Activated CD8-positive, alpha-beta memory T cell treated with anti-CD3 and anti-CD28 coated beads for 24 hours (primary cell): ENCODE measurements at regions not wholly inside any gene's neighbourhood (a gene's known extent, or its start where the extent isn't known, plus 50 kb on each side); places are given as distances from the start of the nearest gene placed in this dataset.
"Not testable (repeated sequence)": the region's sequence is repeated elsewhere in the genome, so short reads cannot be mapped to it uniquely, and the experiment has no call there.

ENCODE experiments used
- DNase-seq: peaks from one replicate; pipeline ENCODE4 v3.0.0-alpha.2; 2020

DNA sequence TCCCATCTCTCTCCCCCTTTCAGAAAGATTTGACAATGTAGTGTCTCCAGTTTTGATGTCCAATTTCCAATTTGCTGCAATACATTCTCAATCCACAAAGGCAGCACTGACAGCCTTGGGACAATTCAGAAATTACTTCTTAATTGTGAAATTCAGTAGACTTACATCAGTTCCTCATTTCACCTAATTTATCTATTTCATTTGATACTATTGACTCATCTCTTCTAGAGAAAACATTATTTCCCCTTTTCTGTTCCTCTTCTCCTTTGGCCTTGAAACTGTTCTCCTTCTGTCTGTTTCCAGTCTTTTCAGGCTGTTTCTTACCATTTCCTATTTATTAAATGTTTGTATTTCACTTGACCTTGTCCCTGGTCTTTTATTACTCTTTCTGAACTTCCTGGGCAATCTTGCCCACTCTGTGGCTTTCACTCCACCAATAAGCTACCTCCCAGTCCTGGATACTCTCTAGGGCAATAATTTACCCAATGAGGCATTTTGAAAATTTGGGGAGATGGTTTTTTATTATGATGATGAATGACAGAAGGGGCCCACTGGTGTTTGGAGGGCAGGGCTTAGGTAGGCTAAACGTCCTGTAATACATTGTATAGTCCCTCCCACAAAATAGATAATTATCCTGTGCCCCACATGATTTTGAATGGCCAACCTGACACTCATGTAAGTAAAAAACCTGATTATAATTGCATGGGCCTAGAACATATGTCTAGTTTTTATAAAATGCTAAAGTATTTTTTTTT is 498.0 kb upstream of the BOD1L1 start:
- DNase-seq = no peak

DNA sequence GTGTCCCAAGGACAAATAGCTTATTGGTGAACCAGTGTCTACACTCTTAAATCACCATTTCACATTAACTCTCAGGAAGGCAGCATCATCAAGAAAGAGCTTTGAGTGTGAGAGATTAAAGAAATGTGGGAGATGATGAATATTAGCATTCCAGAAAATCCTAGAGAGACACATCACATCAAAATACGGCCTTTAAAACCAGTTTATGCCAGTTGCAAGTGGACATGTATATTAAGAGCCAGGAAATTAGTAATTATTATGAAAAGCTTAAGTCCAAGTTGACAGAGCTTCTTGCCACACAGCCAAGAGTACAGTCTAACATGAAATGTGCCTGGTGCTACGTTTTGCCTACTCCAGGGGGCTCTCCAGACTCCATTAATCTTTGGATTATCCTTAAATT is 503.0 kb upstream of the BOD1L1 start:
- DNase-seq = no peak

DNA sequence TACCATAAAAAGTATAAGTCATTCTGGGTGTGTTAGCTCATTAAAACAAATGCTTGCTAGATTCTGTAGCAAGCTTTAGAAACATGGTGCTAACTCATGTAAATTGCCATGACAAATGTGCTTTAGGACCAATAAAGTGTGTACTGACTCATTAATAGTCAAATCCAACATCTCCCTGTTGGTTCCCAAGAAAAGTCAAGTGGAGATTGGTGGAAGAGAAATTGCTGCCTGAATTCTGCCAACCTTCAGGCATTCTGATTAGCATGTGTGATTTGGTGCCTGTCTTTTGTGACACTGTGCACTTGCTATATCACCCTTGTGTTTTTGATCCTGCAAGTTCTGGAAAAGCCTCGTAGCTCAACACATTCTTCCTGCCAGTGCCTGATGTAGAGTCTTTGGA is 503.8 kb upstream of the BOD1L1 start:
- DNase-seq = no peak

DNA sequence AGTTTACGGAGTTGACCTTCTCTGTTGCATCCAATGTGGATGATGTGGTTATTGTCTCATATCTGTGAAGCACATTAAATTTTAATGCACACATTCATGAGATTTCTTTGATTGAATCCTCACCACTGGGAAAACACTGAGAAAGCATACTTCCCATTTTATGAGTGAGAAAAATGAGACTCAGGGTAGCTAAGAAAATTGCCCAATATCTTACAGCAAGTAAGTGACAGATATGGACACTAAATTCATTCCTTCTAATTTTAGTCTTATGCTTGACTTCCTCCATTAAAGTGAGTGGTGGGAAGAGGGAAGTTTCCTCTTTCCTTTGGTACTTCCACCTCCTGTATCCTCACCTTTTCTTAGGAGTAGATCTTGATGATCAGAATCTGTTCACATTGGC is 504.8 kb upstream of the BOD1L1 start:
- DNase-seq = no peak

DNA sequence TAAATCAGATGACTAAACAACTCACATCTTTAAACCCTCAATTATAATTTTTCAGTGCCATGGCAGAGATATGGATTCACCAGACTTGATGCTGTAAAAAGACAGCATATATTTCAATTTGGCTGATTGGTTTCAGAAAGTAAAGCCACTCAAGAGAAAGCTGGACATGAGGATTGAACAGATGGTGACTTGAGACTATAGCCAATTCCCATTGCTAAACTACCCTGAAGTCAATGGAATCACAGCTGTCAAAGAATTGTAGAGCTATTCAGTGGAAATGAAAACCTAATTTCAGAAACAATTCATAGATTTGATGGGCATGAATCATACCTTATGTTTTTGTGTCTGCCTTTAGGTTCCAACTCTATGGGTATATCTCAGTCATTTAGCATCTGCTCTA is 510.6 kb upstream of the BOD1L1 start:
- no peak for DNase-seq

DNA sequence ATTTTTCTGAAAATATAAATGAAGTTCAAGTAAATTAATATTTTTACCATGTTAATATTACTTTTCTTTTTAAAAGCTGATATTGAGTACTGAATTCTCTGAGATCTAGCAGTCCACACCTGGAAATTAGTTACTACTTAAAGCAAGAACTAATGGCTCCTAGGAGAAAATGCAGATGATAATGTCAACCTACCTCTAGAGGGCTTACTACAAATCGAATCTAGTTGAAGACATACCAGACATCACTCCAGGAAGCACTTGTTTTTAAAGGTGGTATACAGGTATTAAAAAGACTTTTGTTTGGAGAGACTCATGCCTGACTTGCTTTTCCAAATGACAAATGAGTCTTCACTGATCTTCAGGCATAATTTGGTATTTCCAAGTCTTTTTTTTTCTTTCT is 516.4 kb upstream of the BOD1L1 start:
- DNase-seq = no peak

DNA sequence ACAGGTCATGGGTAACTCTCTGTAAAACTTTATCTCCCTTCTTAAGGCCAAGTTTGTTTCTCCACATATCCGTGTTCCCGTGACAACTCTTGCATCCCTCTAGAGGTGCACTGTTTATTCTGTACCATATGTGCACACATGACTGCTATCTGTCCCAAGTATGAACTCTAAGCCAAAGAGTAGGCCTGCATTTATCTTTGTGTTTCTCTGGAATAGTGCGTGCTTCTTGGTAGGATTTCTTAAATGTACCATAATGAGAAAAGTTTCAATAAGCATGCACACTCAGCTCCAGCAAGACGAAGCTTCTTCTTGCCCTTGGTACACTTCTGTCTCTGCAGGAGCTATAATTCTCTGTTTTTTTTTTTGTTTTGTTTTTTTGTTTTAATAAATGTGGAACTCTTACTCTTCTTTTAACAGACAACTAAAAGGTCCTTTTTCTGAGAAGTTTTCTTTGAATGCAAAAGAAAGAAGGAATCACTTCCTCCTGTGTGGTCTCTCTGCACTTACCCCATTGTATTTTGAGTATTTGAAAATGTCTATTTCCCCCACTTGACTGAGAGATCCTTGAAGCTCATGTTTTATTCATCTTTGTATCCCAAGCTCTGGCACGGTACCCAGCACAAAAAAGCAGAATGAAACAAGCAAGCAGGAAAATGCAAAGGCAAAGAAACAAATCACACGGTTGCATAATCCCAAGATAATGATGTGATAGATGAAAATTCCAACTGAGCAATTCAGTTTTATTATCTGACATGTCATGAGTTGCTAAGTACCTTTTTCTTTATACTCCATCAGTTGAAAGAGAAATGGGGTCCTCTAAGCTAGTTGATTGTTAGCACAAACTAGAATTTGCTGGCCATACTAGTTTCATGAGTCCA is 521.9 kb upstream of the BOD1L1 start:
- DNase-seq = no peak

DNA sequence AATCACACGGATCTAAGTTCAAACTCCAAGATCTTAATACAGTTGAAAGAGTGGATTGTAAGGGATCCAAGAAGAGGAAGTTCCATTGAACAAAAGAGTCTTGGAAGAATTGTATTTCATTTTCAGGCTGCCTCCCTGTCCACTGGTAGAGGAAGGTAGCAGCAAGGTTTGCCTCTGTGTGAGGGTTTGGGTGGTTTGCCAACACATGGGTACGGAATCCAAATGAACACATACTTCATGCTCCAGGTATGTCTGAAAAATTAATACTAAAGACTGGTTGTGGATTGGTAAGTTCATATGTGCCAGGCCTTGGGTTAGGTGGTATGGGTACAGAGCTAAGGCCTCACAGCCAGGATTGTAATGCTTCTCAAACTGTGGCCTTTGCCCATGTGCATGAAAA is 523.6 kb upstream of the BOD1L1 start:
- DNase-seq = no peak

DNA sequence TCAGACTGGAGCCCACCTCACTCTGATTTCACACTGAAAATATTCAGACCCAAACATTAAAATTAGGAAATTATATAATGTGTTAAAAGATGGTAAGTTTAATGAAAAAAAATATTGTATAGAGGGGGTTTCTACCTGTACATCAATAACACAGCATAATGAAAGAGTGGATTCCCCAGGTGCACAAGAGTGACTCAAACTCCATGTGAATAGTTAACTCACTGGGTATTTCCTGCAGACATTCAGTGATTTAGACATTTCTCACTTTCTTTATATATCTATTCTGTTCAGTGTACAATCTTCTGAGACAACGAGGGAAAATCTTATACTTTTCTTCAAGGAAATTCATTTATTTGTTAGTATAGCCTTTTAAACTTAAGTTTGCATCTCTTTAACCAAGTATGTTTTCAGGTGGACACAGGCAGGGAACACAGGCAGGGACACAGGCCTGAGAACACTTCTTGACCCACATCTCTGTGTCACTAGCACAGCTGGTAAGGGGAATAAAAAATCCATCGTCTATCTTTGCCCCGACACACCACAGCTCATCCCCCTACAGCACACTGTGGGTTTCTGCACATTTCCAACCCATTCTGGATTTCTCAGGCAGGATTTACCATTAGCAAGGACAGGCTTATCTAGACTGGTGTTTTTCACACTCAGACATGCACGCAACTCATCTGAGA is 525.5 kb upstream of the BOD1L1 start:
- no peak for DNase-seq

DNA sequence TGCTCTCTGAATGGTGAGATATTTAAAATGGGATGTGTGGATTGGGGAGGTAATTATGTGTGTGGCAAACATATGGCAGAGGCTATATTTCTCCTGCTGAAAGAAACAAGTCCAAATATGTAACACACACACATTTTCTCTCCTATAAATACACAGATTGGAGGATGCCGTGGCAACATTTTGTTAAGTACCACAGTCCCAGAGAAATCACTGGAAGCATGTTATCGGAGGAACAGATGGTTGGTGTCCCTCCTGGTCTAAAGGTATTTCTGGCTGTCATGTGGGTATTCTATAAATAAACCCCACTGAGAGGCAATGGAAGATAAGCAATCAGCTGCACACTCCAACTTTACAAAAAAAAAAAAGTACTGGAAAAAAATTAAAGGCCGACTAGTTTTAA is 528.3 kb upstream of the BOD1L1 start:
- no peak for DNase-seq

DNA sequence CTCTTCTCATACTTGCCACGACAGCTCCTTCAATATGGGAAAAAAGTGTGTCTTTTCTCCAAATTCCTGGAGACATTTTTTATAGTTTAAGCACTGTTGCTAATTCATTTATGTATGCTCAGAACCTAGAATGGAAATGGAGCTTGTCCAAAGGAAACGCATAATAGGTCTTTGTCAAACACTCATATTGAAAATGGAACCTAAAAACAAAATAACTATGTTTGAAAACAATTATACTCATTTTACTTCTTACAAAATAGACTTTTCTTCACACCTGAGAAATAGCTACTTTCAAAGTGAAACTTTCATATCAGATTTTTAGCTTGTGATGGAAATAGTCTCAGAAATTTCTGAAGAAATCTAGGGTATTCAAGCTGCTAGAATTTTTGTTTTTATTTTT is 529.7 kb upstream of the BOD1L1 start:
- DNase-seq = no peak

DNA sequence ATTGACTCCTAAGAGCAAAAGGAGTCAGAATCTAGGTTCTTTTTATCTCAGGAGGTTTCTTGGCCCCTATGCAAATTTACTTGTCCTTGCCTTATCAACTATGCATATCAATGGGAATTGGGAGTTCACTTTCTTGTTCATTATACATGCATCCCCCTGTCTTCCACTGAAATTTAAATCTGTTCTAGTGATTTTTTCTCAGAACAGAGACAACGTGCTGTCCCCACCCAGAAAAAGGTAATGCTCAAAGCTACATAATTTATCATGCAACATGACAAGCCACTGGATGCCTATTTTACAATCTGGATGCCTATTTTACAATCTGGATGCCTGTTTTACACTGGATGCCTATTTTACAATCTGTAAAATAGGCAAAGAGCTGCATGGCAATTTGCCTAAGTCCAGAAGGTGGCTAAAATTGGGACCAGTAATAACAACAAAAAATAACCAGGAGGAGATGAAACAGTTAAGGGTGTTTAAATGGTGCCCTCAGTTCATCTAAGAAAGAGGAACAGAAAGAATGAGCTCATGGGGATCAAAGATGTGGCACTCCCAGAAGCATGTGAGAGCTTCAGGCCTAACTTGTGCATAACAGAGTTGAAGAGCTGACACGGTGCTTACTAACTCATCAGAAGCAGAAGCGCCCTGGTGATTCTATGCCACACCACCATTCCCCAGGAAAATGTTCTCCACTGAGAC is 537.8 kb upstream of the BOD1L1 start:
- DNase-seq = no peak

DNA sequence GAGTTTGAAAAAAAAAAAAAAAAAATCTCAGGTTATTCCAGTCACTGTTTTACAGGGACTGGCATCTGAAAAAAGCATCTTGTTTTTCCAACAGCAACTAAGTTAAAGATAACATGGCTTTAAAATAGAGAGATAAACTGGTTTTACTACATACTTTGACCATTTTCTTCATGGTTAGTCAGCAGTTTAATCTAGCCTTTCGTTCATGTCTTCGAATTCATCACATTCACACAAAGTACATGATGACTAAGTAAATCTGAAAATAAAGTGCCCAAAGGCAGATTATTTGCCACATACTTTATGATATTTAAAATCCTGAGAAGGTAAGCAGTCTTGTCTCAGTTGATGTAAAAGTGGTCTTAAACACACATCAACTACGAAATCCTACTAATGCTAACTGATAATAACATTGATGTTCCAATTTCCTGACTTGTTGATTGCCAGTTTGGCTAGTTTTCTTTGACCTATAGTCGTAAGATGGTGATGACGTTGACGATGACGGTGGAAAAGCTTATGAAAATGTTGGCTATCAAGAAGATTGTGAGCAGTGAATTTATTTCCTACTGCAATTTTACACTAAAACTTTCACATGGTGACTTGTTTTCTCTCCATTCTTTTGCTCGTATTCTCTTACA is 540.5 kb upstream of the BOD1L1 start:
- no peak for DNase-seq

DNA sequence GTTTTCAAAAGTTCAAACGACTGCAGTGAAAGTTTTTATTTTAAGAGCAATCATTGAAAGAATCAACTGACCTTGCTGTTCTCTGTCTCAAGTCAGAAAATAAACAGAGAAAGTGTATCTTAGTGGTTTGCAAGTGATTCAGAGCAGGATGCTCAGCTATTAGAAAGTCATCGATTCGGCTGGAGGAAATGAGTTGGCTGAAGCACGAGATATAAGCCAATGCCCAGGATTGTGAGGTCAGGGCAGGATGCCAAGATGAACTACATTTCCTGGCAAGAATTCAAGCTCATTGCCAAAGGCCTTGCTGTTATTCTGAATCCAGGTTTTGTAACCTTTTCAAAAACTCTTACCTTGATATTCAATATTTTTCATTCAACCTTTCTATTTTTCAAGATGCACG is 541.4 kb upstream of the BOD1L1 start:
- DNase-seq = no peak

DNA sequence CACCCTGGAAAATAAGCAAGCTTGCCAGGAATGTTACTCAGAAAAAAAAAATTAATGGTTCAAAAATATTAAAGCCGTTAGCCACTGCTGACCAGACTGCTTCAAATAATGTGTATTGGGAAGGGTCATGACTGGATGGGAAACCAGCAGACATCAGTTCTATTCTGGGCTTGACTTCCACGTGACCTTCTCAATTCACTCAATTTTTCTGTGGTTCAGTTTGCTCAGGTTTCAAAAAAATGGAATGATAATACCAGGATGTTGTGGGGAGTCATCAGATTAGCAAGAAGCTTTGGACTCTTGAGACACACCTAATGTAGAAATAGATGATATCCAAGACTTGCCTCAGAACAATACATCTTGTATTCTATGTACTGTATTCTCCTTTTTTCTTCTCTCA is 541.9 kb upstream of the BOD1L1 start:
- DNase-seq = no peak

DNA sequence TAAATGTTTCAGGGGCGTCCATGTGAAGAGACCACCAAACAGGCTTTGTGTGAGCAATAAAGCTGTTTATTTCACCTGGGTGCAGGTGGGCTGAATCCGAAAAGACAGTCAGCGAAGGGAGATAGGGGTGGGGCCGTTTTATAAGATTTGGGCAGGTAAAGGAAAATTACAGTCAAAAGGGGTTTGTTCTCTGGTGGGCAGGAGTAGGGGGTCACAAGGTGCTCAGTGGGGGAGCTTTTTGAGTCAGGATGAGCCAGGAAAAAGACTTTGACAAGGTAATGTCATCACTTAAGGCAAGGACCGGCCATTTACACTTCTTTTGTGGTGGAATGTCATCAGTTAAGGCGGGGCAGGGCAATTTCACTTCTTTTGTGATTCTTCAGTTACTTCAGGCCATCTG is 542.4 kb upstream of the BOD1L1 start:
- not testable (repeated sequence) for DNase-seq

DNA sequence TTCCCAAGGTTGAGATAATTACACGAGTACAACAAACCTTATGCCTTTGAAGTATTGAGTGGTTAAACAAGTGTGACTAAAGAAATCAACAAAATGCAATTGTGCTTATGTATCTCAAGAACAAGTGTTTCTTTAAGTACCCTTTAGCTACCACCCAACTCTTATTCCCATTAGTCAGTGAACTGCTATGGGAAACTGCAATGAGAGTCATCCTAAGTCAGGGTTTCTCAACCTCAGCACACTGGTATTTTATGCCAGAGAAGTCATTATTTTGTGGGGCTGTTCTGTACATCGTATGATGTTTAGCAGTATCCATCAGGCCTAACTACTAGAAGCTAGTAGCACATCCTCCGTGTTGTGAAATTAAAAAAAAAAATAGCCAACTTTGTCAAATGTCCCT is 549.1 kb upstream of the BOD1L1 start:
- DNase-seq = no peak

DNA sequence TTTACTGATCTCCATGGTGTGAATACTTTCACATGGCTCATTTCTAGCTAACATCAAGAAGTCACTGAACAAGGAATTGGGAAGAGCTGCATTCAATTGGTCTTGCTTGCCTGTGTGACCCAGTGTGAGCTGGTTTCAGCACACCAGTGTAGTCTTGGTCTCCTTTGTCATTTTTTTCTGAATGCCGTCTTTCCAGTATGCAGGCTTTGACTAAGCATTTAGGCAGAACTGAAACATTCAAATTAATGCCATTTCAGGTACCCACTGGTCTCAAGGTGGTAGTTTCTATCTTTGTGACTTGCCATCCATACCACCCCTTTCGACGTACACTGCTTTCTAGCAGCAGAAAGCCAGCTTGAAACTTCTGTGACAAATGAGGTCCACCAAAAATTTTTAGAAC is 550.5 kb upstream of the BOD1L1 start:
- no peak for DNase-seq

DNA sequence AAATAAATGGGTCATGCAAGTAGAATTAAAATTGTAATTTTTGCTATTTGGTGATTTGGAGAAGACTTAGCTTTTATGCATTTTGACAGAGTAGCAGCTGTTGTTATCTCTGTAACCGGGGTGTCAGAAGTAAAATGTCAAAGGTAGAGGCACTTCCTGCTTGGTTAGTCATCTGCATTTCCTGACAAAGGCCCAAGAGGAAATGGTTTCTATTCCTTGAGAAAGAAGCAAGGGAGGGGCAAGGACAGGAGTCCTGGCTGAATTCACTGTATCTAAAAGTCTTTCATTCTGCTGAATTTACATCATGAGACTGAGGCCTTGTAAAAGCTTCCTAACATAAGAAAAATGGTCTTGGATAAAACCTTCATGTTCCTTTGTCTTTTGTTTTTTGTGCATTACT is 550.9 kb upstream of the BOD1L1 start:
- DNase-seq = no peak

DNA sequence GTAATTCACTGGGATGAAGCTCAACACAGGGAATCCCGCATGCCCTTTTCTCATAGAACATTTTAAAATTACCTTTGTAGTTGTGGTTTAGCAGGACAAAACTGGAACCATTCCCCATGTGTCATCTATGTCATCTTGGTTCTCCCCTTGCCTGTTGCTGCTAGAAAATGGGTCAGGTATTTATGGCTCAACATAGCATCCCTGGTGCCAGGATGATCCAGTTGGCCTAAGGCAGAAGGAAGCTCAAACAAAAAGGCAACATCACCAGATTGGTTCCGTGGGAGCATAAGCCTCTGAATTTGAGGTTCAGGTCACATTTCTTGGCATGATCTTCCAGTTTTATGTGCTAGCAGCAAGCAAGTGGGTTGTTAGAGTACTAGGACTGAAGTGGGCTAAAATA is 552.6 kb upstream of the BOD1L1 start:
- DNase-seq = no peak

DNA sequence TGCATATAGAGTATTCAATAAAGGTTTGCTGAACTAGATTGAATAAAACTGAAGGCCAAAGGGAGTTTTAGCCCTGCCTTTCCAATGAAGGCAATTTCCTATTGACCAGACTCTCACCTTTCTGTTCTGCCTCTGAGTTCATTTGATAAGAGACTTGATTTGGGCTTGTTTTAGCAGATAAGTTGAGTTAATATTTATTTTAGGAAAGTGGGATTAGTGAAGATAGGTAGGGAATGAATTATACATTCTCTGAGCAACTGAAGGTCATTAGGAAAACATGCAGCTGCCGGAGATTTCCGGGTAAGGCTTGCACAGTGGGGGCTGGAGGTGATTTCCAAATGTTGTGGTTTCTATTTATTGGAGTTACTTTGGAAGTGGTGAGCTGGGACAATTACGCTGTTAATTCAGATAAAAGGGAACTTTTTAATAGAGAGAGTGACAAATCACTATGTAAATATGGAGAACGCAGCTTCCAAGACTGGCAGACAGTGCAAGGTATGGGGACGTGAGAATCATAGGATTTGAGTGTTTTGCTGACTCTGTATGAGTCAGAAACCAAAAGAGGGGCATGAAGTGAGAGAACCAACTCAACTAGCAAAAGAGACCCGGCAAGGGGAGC is 553.6 kb upstream of the BOD1L1 start:
- no peak for DNase-seq

DNA sequence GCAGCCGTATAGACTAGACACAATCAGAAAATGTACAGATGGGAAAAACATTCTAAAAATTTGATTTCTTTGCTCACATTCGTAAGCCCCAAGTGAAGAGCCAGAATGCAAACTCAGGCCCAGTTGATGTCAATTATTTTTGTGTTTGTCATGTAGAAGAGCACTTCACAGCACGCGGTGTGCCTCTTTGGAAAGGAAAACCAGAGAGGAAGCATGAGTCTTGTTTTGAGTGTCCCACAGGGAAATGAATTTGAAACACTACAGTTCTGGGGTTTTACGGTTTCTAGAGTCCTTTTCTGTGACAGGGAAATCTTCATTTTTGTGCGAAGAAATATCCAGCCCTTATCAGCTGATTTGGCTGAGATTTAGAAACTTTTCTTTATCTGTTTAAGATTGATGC is 554.6 kb upstream of the BOD1L1 start:
- no peak for DNase-seq
